ENCODE measurements at regions not wholly inside any gene's neighbourhood (a gene's known extent, or its start where the extent isn't known, plus 50 kb on each side); places are given as distances from the start of the nearest gene placed in this dataset.

DNA sequence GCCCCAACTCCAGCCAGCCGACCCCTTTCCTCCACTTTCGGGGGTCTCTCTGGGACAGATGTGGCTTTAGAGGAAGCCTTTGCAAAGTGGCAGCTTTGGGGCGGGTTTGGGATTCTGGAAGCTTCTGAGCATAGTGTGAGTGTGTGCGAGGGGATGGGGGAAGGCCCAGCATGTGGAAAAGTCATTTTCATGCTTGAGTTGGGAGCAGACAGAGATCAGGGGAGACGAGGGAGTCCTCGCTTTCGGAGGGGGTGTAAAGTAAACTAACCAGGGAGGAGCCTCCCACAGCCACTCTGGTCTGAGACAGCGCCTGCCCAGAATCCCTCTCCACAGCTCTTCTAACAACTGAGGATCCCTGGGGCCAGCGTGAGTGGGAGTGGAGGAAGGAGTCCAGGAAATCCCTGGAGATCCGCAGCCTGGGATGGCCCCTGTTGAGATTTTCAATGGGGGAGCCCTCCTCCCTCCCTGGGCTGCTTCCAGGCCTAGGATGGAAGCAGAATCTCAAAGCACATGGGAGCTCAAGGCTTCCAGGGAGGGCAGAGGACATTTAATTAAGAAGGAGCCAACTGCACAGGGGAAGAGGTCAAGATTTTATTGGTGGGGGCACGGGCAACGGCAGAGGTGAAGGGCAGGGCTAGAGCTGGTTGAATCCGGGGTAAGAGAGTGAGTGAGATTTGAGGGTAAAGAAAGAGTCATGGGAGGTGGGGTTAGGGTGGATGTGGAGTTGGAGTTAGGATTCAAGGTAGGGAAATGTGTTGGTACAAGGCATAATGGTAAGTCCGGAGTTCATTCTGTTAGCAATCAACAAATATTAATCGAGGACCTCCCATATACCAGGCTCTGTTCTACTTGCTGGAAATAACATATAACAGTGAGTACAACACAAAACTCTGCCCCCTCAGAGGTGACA lies 102.3 kb upstream of the FOXP4 start:
- no peak for TF ChIP-seq JUND (IDR thresholded peaks at IDR 0.05)
- no peak for TF ChIP-seq RAD21 (IDR thresholded peaks at IDR 0.05; ENCODE audit: low read length)
- TF ChIP-seq, protein P1, sequence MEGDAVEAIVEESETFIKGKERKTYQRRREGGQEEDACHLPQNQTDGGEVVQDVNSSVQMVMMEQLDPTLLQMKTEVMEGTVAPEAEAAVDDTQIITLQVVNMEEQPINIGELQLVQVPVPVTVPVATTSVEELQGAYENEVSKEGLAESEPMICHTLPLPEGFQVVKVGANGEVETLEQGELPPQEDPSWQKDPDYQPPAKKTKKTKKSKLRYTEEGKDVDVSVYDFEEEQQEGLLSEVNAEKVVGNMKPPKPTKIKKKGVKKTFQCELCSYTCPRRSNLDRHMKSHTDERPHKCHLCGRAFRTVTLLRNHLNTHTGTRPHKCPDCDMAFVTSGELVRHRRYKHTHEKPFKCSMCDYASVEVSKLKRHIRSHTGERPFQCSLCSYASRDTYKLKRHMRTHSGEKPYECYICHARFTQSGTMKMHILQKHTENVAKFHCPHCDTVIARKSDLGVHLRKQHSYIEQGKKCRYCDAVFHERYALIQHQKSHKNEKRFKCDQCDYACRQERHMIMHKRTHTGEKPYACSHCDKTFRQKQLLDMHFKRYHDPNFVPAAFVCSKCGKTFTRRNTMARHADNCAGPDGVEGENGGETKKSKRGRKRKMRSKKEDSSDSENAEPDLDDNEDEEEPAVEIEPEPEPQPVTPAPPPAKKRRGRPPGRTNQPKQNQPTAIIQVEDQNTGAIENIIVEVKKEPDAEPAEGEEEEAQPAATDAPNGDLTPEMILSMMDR (IDR thresholded peaks at IDR 0.05), result no peak
- TF ChIP-seq RXRA (IDR thresholded peaks at IDR 0.05; ENCODE audit: borderline replicate concordance, low read depth), result no peak
- TF ChIP-seq TEAD4 (IDR thresholded peaks at IDR 0.05; ENCODE audit: borderline replicate concordance, insufficient read depth), result no peak
- TF ChIP-seq EZH2phosphoT487 (IDR thresholded peaks at IDR 0.05; ENCODE audit: borderline replicate concordance, low read depth), result no peak
- TF ChIP-seq CHD2 (IDR thresholded peaks at IDR 0.05; ENCODE audit: low read length, partially characterized antibody), result no peak

Data from SK-N-SH (cell line).